HG03280 (cell line): ENCODE measurements at regions not wholly inside any gene's neighbourhood (a gene's known extent, or its start where the extent isn't known, plus 50 kb on each side); places are given as distances from the start of the nearest gene placed in this dataset.

Experiments
- ATAC-seq: cut with Tn5 transposase; IDR thresholded peaks from one replicate; pipeline ENCODE4 v1.9.1; 2021; ENCODE audit warnings: mild to moderate bottlenecking, moderate library complexity; ENCODE audit not compliant: unreplicated experiment

- no peak for ATAC-seq
Measured at GRCh38 chr13:54841682-54842081, 1813.1 kb downstream of the OLFM4 start.

- no peak for ATAC-seq
Measured at GRCh38 chr13:54845351-54845965, 1816.8 kb downstream of the OLFM4 start.

GRCh38 chr13:54852831-54853230, 1824.2 kb downstream of the OLFM4 start:
- ATAC-seq, result no peak

GRCh38 chr13:54859827-54860226, 1831.2 kb downstream of the OLFM4 start:
- ATAC-seq, result no peak

GRCh38 chr13:54875111-54875510, 1846.5 kb downstream of the OLFM4 start:
- no peak for ATAC-seq

- no peak for ATAC-seq
Measured at GRCh38 chr13:54879036-54879435, 1850.4 kb downstream of the OLFM4 start.

- ATAC-seq, result no peak
Measured at GRCh38 chr13:54884682-54885081, 1856.1 kb downstream of the OLFM4 start.

- no peak for ATAC-seq
Measured at GRCh38 chr13:54890976-54891375, 1862.4 kb downstream of the OLFM4 start.

- no peak for ATAC-seq
Measured at GRCh38 chr13:54901316-54901715, 1872.7 kb downstream of the OLFM4 start.

GRCh38 chr13:54912367-54912766, 1883.8 kb downstream of the OLFM4 start:
- no peak for ATAC-seq

GRCh38 chr13:54913668-54914067, 1885.1 kb downstream of the OLFM4 start:
- no peak for ATAC-seq

- ATAC-seq, result no peak
Measured at GRCh38 chr13:54927538-54927937, 1898.9 kb downstream of the OLFM4 start.

GRCh38 chr13:54928071-54928470, 1899.5 kb downstream of the OLFM4 start:
- no peak for ATAC-seq

- ATAC-seq, result no peak
Measured at GRCh38 chr13:54934121-54934520, 1905.5 kb downstream of the OLFM4 start.

- ATAC-seq, result no peak
Measured at GRCh38 chr13:54945973-54946372, 1917.4 kb downstream of the OLFM4 start.

- ATAC-seq, result no peak
Measured at GRCh38 chr13:54949735-54950134, 1921.1 kb downstream of the OLFM4 start.

GRCh38 chr13:54950546-54950945, 1921.9 kb downstream of the OLFM4 start:
- ATAC-seq, result no peak

GRCh38 chr13:54953786-54954185, 1925.2 kb downstream of the OLFM4 start:
- ATAC-seq, result no peak

GRCh38 chr13:54958781-54959180, 1930.2 kb downstream of the OLFM4 start:
- ATAC-seq, result no peak

GRCh38 chr13:54965881-54966280, 1937.3 kb downstream of the OLFM4 start:
- ATAC-seq, result no peak

GRCh38 chr13:54972838-54973237, 1944.2 kb downstream of the OLFM4 start:
- ATAC-seq, result no peak

GRCh38 chr13:54975676-54976075, 1947.1 kb downstream of the OLFM4 start:
- no peak for ATAC-seq

GRCh38 chr13:54980651-54981050, 1952.0 kb downstream of the OLFM4 start:
- no peak for ATAC-seq
